Right hindlimb (tissue), 1 donor: ENCODE measurements at regions not wholly inside any gene's neighbourhood (a gene's known extent, or its start where the extent isn't known, plus 50 kb on each side); places are given as distances from the start of the nearest gene placed in this dataset.
A peak's percentile ranks its signal among the peaks of the same experiment; 100 is the strongest.
"Not testable (repeated sequence)": the region's sequence is repeated elsewhere in the genome, so short reads cannot be mapped to it uniquely, and the experiment has no call there.

ENCODE experiments used
- DNase-seq: peaks from one replicate; pipeline ENCODE4 v3.0.0-alpha.2; 2018

GRCh38 chr3:117010318-117010717 is 300.7 kb downstream of the TUSC7 start:
- DNase-seq: no peak

DNA sequence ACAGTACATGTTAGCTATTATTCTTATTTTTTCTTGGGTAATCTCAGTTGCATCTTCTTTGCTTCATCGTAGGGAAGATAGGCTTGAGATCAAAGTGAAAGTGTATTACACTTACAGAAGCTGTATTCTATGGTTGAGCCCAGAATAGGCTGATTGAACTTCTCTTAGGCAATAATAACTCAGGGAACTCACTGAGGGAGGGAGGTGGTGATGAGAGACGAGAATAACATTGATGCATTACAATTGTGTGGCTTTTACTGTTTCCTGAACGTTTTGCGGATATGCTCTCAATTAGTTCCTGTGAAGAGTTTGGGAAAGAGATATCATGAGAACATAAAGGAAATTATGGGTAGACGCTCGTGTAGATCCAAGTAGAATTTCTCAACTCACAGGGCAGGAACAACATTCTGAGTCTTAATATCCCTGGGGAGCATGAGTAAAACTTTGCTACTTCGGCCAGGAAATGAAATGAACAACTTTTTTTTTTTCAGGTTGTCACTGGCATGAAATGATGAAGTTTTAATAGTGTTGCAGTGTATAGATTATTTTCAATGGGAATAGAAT is 302.2 kb downstream of the TUSC7 start:
- no peak for DNase-seq

DNA sequence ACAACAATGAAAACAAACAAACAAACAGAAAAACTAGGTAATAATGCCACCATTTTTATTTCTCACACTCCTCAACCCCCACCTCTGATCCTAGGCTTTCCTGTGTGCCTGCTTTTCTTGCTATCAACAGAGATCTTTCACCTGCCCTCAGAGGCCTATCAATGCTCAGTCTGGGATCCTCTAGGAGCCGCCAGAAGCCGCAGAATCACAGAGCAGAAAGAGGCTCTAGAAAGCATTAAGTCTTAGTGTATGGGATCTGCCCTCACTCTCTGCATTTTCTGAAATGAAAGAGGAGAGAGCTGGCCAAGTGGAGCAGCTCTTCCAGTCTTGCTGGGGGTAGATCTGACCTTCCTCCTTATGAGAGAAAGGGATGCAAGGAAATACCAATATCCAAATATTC is 306.8 kb downstream of the TUSC7 start:
- no peak for DNase-seq

DNA sequence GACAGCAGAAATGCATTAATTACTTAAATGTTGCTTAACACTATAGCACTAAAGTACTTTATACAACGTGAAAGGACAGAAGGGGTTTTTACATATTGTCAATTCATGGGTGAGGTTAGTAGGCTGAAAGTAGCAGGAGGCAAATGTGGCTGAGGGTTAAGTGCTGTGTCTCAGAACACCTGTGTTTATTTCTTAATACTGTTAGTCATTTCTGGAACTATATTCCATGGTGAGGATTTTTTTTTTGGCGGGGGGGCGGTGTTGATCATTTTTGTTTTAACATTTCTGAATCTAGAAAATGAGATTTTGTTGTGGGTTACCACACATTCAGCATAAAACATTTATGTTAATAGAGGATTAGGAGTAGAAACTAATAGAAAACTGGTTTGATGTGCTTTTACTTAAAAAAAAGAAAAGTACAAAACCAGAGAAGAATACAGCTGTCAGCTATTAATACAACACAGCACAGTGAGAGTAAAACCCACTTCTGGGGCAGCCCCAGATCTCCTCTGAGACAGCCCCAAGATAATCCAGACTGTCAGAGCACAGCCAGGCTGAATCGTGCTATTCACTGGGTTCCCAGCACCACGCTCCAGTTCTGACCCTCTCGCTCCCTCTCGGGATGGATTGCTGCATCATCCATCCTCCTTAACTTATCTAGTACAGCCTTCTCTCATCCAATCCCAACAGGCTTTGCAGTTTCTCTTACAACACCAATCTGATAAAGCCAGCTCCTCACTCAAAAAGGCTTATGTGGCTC is 307.7 kb downstream of the TUSC7 start:
- no peak for DNase-seq

DNA sequence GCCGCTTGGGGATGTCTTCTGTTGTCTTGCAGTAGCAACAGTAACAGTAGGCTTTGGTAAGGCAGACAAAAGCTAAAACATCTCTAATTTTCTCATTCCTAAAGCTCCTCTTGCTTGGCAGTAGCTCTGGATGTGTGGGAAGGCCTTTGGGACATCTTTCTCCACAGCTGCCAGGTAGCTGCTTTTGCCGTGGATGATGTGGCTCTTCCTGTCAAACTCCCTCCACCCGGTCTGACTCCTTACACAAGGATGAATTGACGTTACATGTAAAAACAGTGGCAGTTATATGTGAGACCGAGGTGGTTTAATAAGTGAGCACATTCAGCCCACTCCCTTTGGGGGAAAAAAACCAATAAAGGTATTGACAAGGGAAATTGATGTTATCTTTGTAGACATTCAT is 309.1 kb downstream of the TUSC7 start:
- DNase-seq: no peak

- peak; percentile 68 for DNase-seq
Measured at GRCh38 chr3:117019082-117019713, 309.6 kb downstream of the TUSC7 start.

DNA sequence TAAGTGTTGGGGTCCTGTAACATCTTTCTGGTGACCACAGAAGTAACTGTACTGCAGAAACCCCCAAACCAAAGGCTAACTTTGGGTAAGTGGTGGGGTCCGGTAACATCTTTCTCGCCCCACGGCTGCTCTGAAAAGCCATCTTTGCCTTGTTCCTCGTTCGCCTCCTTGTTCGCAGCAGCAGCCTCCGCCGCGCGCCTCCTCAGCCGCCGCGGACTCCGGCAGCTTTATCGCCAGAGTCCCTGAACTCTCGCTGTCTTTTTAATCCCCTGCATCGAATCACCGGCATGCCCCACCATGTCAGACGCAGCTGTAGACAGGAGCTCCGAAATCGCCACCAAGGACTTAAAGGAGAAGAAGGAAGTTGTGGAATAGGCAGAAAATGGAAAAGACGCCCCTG is 316.8 kb downstream of the TUSC7 start:
- no peak for DNase-seq

DNA sequence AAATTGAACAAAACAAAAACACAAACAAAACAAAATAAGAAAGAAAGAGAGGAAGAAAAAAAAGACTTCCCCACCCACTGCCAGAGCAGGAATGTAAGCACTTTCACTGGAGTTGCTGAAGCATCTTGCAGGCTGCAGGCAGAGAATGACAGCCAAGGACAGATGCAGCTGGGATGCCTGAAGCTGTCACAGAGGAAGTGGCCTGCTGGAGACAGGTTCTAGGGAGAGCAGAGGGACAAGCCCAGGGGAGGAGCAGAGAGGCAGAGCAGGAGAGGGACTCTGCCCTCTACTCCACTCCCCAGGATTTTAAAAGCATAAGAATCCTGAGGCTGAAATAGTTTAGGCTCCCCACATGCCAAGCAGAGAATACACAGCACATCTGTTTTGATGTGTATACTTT is 326.2 kb downstream of the TUSC7 start:
- DNase-seq: peak; percentile 29

DNA sequence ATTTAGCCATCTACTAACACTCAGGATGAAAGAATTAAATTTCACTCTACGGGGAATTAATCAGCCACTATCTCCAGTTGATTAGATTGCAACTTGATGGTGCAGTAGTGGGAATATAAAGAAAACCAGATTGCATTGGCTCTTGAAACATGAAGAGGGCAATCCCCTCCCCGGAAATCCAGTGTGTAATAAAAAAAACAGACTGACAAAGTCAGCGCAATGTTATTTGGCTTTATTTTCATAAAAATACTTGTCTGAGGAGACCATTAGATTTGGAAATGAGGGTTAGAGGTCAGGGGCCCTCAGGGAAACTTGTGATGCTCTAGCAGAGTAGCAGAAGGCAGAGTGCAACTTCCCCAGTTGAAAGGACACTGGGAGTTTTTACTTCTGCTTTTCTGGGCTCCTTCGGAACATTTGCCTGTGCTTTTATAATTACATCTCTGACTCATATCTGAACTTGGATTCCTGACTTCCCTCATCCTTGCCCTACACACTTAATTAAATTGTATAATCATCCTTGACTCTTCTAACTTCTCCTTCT is 326.8 kb downstream of the TUSC7 start:
- DNase-seq: peak; percentile 26

- no peak for DNase-seq
Measured at GRCh38 chr3:117045143-117045542, 335.6 kb downstream of the TUSC7 start.

- no peak for DNase-seq
Measured at GRCh38 chr3:117047951-117048705, 338.5 kb downstream of the TUSC7 start.

DNA sequence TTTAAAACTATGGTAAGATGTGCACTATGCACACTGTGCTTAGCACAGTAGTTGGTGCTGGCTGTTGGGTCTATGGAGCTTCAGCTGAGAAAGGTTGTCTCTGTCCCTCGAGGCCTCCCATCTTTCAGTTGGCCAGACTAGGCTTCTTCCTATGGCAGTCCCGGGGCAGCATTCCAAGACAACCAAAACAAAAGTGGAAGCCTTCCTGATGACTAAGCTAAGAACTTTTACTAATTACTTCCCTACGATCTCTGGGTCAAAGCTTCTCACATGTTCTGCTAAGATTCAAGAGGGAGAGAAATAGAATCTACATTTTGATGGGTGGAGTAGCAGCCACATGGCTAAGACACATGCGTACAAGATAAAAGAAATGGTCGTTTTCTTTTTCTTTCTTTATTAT is 342.8 kb downstream of the TUSC7 start:
- DNase-seq: no peak

- no peak for DNase-seq
Measured at GRCh38 chr3:117054556-117054955, 345.0 kb downstream of the TUSC7 start.

DNA sequence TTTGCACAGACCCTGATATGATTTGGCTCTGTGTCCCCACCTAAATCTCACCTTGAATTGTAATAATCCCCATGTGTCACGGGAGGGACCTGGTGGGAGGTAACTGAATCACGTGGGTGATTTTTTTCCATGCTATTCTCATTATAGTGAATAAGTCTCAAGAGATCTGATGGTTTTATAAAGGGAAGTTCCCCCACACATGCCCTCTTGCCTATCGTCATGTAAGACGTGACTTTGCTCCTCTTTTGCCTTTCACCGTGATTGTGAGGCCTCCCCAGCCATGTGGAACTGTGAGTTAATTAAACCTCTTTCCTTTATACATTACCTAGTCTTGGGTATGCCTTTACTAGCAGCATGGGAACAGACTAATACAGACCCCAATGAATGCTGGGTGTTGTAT is 347.4 kb downstream of the TUSC7 start:
- not testable (repeated sequence) for DNase-seq

GRCh38 chr3:117059067-117059955 is 349.7 kb downstream of the TUSC7 start:
- DNase-seq: no peak

GRCh38 chr3:117059956-117060270 is 350.3 kb downstream of the TUSC7 start:
- DNase-seq: no peak

- no peak for DNase-seq
Measured at GRCh38 chr3:117063930-117064329, 354.4 kb downstream of the TUSC7 start.

GRCh38 chr3:117068301-117068700 is 358.7 kb downstream of the TUSC7 start:
- no peak for DNase-seq

- DNase-seq: no peak
Measured at GRCh38 chr3:117074826-117075225, 365.2 kb downstream of the TUSC7 start.

DNA sequence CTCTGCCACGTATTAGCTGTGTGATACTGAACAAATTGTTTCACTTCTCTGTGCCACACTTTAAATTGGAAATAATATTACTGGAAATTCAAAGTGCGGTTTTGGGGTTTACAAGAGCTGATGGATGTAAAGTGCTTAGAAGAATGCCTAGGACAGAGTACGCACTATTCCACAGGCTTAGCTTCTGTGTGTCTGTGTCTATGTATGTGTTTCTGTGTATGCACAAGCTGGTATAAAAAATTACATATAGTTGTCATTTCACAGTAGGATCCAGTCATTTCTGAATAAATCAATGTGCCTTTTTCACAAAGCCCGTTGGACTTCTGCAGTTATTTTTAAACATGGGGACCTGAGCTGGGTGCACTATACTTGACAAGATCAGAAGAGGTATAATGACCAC is 370.4 kb downstream of the TUSC7 start:
- DNase-seq: no peak

GRCh38 chr3:117080872-117081271 is 371.3 kb downstream of the TUSC7 start:
- no peak for DNase-seq

- DNase-seq: no peak
Measured at GRCh38 chr3:117084277-117084676, 374.7 kb downstream of the TUSC7 start.
